Ovary (tissue), 3 donors: ENCODE measurements at regions not wholly inside any gene's neighbourhood (a gene's known extent, or its start where the extent isn't known, plus 50 kb on each side); places are given as distances from the start of the nearest gene placed in this dataset.

ENCODE experiments used
- EP300 ChIP-seq: sonication (generic); formaldehyde crosslinking; IDR thresholded peaks from one replicate; pipeline ENCODE4 v1.6.1; 2017; ENCODE audit warnings: antibody characterized with exemption
- TF ChIP-seq, protein P1 (sequence below), 3 donors: fragments of 450-650 bp in 2 of 3; fragments of 200-600 bp in 1 of 3; IDR thresholded peaks; one replicate each; pipeline versions ENCODE4 v1.5.1 to v1.8.0; 2016 to 2022; ENCODE audit warnings: antibody characterized with exemption in 3 of 3, mild to moderate bottlenecking in 1 of 3
- donor health status: DM: no; HTN: no; CAD: no.

DNA sequence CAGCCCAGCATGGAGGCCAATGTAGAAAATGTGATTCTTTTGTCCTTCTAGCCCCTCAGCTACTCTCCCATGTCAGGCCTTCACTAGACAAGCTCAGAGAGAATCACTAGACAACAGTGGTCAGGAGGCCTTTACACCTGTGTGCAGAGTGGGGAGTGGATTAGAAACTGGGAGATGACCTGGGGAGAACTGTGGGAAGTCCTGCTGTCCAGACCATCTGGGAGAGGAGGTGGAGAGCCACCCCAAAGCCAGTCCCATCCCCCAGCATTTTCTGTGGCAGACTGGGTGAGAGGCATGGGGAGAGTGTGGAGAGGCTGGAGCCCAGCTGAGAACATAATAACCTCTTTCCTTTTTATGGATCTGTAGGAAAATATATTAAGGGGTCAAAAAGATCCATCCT, 452.0 kb upstream of the DMAC1 start:
- no peak for TF ChIP-seq EP300
- TF ChIP-seq, protein P1, sequence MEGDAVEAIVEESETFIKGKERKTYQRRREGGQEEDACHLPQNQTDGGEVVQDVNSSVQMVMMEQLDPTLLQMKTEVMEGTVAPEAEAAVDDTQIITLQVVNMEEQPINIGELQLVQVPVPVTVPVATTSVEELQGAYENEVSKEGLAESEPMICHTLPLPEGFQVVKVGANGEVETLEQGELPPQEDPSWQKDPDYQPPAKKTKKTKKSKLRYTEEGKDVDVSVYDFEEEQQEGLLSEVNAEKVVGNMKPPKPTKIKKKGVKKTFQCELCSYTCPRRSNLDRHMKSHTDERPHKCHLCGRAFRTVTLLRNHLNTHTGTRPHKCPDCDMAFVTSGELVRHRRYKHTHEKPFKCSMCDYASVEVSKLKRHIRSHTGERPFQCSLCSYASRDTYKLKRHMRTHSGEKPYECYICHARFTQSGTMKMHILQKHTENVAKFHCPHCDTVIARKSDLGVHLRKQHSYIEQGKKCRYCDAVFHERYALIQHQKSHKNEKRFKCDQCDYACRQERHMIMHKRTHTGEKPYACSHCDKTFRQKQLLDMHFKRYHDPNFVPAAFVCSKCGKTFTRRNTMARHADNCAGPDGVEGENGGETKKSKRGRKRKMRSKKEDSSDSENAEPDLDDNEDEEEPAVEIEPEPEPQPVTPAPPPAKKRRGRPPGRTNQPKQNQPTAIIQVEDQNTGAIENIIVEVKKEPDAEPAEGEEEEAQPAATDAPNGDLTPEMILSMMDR (IDR thresholded peaks at IDR 0.05) = no peak
